K562 (cell line): ENCODE measurements at regions not wholly inside any gene's neighbourhood (a gene's known extent, or its start where the extent isn't known, plus 50 kb on each side); places are given as distances from the start of the nearest gene placed in this dataset.

Experiments
- ATAC-seq: fragments of 200-7000 bp; cut with Tn5 transposase; 3 replicates; pipeline ENCODE4 v1.9.1; 2020; ENCODE audit warnings: moderate library complexity
- BruUV-seq: library from RNA; stranded (reverse); fragments of 400-500 nt; replicated peaks from 2 replicates; lab custom pipeline; 2021; lab: Mats Ljungman, UMichigan
- CTCF ChIA-PET: fragments of 300-600 bp; formaldehyde crosslinking; extraction: SDS; loops from one replicate; lab custom pipeline; 2021; ENCODE audit warnings: low intra/inter-chr PET ratio; lab: Yijun Ruan, JAX
- POLR2A ChIA-PET: fragments of 300-600, 350-650 bp; sonication (Branson Sonifier 250); formaldehyde crosslinking; extraction: SDS; loops from one replicate; lab custom pipeline; 2021; ENCODE audit warnings: antibody characterized with exemption, inconsistent platforms; lab: Yijun Ruan, JAX
- DNase-seq, 4 experiments: peaks; one replicate each; pipeline versions ENCODE4 v3.0.0 to v3.0.0-alpha.2; 2011 to 2018; ENCODE audit warnings: low spot score in 3 of 4, mixed read lengths in 3 of 4; ENCODE audit errors: extremely low read depth in 1 of 4
- FAIRE-seq: peaks from 2 replicates; lab custom pipeline; 2011; peaks lifted over from hg19 to GRCh38; lab: Jason Lieb, UNC
- H2AFZ ChIP-seq: 2 replicates; pipeline ENCODE4 v1.6.0; 2011; ENCODE audit warnings: low read depth, low read length, control low read depth, inconsistent platforms
- H3K27ac ChIP-seq: fragments of 200-600 bp; 3 replicates; pipeline ENCODE4 v1.8.0; 2011; ENCODE audit warnings: low read depth, mild to moderate bottlenecking, control low read depth, inconsistent platforms, low read length, moderate library complexity, mixed read lengths; ENCODE audit errors: extremely low read depth
- H3K27me3 ChIP-seq, 2 experiments: fragments of 300-600 bp in 1 of 2; 2 replicates in 1 of 2; 3 replicates in 1 of 2; pipeline versions ENCODE4 v1.6.0 to v1.8.0; 2011; ENCODE audit warnings: inconsistent platforms in 2 of 2, low read length in 2 of 2, mild to moderate bottlenecking in 1 of 2, mixed read lengths in 1 of 2, moderate library complexity in 1 of 2; ENCODE audit not compliant: control insufficient read depth in 2 of 2, insufficient read depth in 2 of 2
- H3K36me3 ChIP-seq: fragments of 300-600 bp; 3 replicates; pipeline ENCODE4 v1.8.0; 2011; ENCODE audit warnings: mild to moderate bottlenecking, low read length, inconsistent platforms; ENCODE audit not compliant: control insufficient read depth, insufficient read depth
- H3K4me1 ChIP-seq, 2 experiments: fragments of 200-600 bp in 1 of 2; replicated peaks in 1 of 2; 2 replicates in 1 of 2; 3 replicates in 1 of 2; pipeline versions ENCODE4 v1.5.1 to v1.8.0; 2011; ENCODE audit warnings: inconsistent platforms in 2 of 2, low read length in 2 of 2, mild to moderate bottlenecking in 1 of 2, mixed read lengths in 1 of 2, moderate library complexity in 1 of 2; ENCODE audit not compliant: control insufficient read depth in 2 of 2, insufficient read depth in 2 of 2
- H3K4me2 ChIP-seq: 2 replicates; pipeline ENCODE4 v1.6.1; 2011; ENCODE audit warnings: low read length, control low read depth, inconsistent platforms, mixed read lengths; ENCODE audit not compliant: insufficient read depth
- H3K4me3 ChIP-seq: fragments of 200-600 bp; sonication (generic), shearing (Covaris generic); 2 replicates; pipeline ENCODE4 v1.5.1; 2016; ENCODE audit warnings: control low read depth, inconsistent platforms
- H3K79me2 ChIP-seq: fragments of 200-600 bp; 3 replicates; pipeline ENCODE4 v1.8.0; 2011; ENCODE audit warnings: low read length, inconsistent platforms; ENCODE audit not compliant: control insufficient read depth, insufficient read depth
- H3K9ac ChIP-seq, 2 experiments: 2 replicates each; pipeline versions ENCODE4 v1.6.0 to v1.6.1; 2011; ENCODE audit warnings: low read depth in 2 of 2, low read length in 2 of 2, control low read depth in 1 of 2, inconsistent platforms in 1 of 2, mild to moderate bottlenecking in 1 of 2, mixed read lengths in 1 of 2; ENCODE audit not compliant: insufficient read depth in 1 of 2
- H3K9me1 ChIP-seq: one replicate; pipeline ENCODE4 v1.6.0; 2011; ENCODE audit warnings: inconsistent platforms, mild to moderate bottlenecking, low read length, moderate library complexity; ENCODE audit not compliant: control insufficient read depth, insufficient read depth
- H3K9me3 ChIP-seq: replicated peaks from 2 replicates; pipeline ENCODE4 v1.5.1; 2011; ENCODE audit warnings: low read depth, low read length, inconsistent platforms; ENCODE audit not compliant: control insufficient read depth, insufficient read depth
- H4K20me1 ChIP-seq: replicated peaks from 2 replicates; pipeline ENCODE4 v1.6.1; 2011; ENCODE audit warnings: low read length, inconsistent platforms, mixed read lengths; ENCODE audit not compliant: control insufficient read depth, insufficient read depth
- CCNT2 ChIP-seq: IDR thresholded peaks from 2 replicates; pipeline ENCODE4 v1.6.1; 2011; ENCODE audit warnings: borderline replicate concordance, low read depth, mild to moderate bottlenecking, moderate library complexity, mixed read lengths, low read length; ENCODE audit not compliant: insufficient read length; ENCODE audit errors: extremely low read depth
- GABPB1 ChIP-seq: sonication (generic); formaldehyde crosslinking; IDR thresholded peaks from 2 replicates; pipeline ENCODE4 v1.8.0; 2022; ENCODE audit warnings: mild to moderate bottlenecking, missing genetic modification reagents
- GTF2F1 ChIP-seq: IDR thresholded peaks from 2 replicates; pipeline ENCODE4 v1.6.1; 2011; ENCODE audit warnings: low read depth, low read length, improper control_type of control experiment
- HMGN3 ChIP-seq: IDR thresholded peaks from 2 replicates; pipeline ENCODE4 v1.6.1; 2011; ENCODE audit warnings: borderline replicate concordance, low read depth, mild to moderate bottlenecking, mixed read lengths, low read length; ENCODE audit not compliant: insufficient read length; ENCODE audit errors: extremely low read depth
- HNRNPL ChIP-seq: fragments of 200-400 bp; formaldehyde crosslinking; IDR thresholded peaks from 2 replicates; pipeline ENCODE4 v1.6.1; 2017; ENCODE audit warnings: low read depth, mild to moderate bottlenecking, low read length
- HOXB6 ChIP-seq: fragments of 250-450 bp; sonication (Bioruptor Pico); IDR thresholded peaks from 2 replicates; pipeline ENCODE4 v1.5.1; 2022; ENCODE audit warnings: mild to moderate bottlenecking, borderline replicate concordance
- IRF9 ChIP-seq: fragments of 450-650 bp; IDR thresholded peaks from 2 replicates; pipeline ENCODE4 v1.6.1; 2016; ENCODE audit warnings: missing biosample characterization, missing genetic modification characterization
- ZBTB43 ChIP-seq: sonication (generic); formaldehyde crosslinking; IDR thresholded peaks from 2 replicates; pipeline ENCODE4 v1.8.0; 2023; ENCODE audit warnings: mild to moderate bottlenecking, missing genetic modification reagents
- in situ Hi-C: fragments of 300-500 bp; cut with MboI; formaldehyde crosslinking; loops from 4 replicates; pipeline ENCODE4 v1.15.0; 2018; ENCODE audit warnings: inconsistent platforms, mixed read lengths
- intact Hi-C: fragments of 100-400 bp; cut with micrococcal nuclease; formaldehyde crosslinking; loops from 2 replicates; pipeline ENCODE4 v1.14.2; 2022
- TF ChIP-seq, protein P1 (sequence below), 2 experiments: fragments of 450-650 bp; IDR thresholded peaks; 2 replicates each; pipeline ENCODE4 v1.6.1; 2016; ENCODE audit warnings: mild to moderate bottlenecking in 2 of 2, borderline replicate concordance in 1 of 2, low read depth in 1 of 2, moderate library complexity in 1 of 2
- TF ChIP-seq, protein P2 (sequence below): fragments of 250-450 bp; sonication (Bioruptor Pico); IDR thresholded peaks from 2 replicates; pipeline ENCODE4 v1.8.0; 2021; ENCODE audit warnings: moderate library complexity, mild to moderate bottlenecking, inconsistent platforms

GRCh38 chr4:108244606-108245005 is 75.9 kb upstream of the LEF1 start (continued):
- TF ChIP-seq ZBTB43 (CRISPR knock-in tag) = no peak
- no peak for TF ChIP-seq GABPB1 (CRISPR knock-in tag)
- TF ChIP-seq, all 486 proteins: peak for 0

DNA sequence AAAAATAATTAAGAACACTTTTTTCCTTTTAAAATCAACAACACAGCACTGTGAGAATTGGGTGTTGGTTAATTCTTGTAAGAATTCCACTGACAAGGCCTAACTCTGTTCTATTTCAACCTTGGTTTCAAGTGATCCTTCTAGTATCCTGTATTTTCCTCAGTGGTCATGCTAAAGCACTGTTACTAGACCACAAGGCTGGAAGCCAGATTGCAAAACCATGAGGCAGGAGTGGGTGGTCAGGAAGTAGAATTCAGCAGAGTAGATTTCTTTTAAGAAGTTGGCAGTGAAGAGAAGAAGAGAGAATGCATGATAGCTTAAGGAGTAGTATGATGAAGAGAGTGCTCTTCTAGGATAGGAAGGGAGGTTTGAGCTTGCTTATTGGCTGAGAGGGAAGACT is 71.6 kb upstream of the LEF1 start:
- ChIA-PET POLR2A (interaction anchor here (0.7 kb wide), 1 partner anchor 47 kb away, joined by 3 read pairs; no protein-coding TSS in a partner anchor), CTCF (no interaction called here)
- Histone ChIP-seq H3K9ac (no peak overlapping the region), H3K27ac (no peak overlapping the region), H3K9me3 (no peaks in the 10 kb centered on the region), H3K9me1 (no peaks in the 10 kb centered on the region), H3K4me1 (peaks cover 0 to 10% of the 10 kb centered on the region in 2 experiments; a peak in 3 of 5 replicates), H3K4me2 (no peak overlapping the region), H3K27me3 (no peaks in the 10 kb centered on the region), H3K79me2 (no peaks in the 10 kb centered on the region), H3K4me3 (no peak overlapping the region), H4K20me1 (no peaks in the 10 kb centered on the region), H2AFZ (no peak overlapping the region), H3K36me3 (no peaks in the 10 kb centered on the region)
- no TSS peak for BruUV-seq
- in situ Hi-C loops (no loop called here), intact Hi-C loops (no loop called here)
- no peak for DNase-seq
- ATAC-seq = no peak
- FAIRE-seq = no peak
- TF ChIP-seq GTF2F1 (no peak), CCNT2 (no peak), IRF9 (tag) (no peak), HNRNPL (no peak), HMGN3 (no peak), HOXB6 (no peak)
- TF ChIP-seq, protein P1, sequence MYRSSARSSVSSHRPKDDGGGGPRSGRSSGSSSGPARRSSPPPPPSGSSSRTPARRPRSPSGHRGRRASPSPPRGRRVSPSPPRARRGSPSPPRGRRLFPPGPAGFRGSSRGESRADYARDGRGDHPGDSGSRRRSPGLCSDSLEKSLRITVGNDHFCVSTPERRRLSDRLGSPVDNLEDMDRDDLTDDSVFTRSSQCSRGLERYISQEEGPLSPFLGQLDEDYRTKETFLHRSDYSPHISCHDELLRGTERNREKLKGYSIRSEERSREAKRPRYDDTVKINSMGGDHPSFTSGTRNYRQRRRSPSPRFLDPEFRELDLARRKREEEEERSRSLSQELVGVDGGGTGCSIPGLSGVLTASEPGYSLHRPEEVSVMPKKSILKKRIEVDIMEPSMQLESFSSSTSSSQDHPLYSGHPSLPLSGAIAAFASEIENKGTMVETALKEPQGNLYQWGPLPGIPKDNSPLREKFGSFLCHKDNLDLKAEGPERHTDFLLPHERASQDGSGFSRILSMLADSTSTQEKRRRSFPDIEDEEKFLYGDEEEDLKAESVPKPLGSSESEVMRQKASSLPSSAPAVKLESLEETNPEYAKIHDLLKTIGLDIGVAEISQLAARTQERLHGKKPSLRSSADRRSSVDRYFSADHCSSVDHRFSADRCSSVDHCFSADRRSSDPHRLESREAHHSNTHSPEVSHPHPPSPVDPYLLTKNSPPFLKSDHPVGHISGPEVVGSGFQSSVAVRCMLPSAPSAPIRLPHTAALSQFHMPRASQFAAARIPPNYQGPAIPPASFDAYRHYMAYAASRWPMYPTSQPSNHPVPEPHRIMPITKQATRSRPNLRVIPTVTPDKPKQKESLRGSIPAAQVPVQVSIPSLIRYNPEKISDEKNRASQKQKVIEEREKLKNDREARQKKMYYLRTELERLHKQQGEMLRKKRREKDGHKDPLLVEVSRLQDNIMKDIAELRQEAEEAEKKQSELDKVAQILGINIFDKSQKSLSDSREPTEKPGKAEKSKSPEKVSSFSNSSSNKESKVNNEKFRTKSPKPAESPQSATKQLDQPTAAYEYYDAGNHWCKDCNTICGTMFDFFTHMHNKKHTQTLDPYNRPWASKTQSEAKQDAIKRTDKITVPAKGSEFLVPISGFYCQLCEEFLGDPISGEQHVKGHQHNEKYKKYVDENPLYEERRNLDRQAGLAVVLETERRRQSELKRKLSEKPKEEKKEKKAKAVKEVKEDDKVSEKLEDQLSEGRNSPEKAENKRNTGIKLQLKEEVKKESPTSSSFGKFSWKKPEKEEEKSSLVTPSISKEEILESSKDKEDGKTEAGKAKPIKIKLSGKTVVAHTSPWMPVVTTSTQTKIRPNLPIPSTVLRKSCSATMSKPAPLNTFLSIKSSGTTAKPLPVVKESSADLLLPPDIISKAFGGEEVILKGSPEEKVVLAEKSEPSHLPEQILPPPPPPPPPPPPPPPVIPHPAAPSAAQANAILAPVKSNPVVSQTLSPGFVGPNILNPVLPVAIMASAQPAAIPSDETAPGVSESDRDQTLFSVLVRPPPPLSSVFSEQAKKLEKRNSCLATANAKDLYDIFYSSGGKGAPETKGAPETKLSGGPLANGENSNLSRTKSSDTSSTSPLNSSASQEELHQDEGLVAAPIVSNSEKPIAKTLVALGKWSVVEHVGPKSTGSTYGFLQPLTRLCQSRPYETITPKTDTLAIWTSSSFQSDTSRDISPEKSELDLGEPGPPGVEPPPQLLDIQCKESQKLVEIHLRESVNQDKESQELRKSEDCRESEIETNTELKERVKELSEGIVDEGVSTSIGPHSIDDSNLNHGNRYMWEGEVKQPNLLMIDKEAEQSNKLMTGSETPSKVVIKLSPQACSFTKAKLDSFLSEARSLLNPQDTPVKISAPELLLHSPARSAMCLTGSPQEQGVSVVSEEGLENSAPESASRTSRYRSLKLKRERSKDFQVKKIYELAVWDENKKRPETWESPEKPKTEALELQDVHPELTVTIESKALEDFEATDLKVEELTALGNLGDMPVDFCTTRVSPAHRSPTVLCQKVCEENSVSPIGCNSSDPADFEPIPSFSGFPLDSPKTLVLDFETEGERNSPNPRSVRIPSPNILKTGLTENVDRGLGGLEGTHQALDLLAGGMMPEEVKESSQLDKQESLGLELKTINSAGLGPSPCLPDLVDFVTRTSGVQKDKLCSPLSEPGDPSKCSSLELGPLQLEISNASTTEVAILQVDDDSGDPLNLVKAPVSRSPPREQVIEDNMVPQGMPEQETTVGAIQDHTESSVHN (IDR thresholded peaks at IDR 0.05; ENCODE audit: borderline replicate concordance in 1 of 2, low read depth in 1 of 2) = no peak
- TF ChIP-seq, protein P2, sequence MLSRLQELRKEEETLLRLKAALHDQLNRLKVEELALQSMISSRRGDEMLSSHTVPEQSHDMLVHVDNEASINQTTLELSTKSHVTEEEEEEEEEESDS (CRISPR knock-in tag) = no peak
